ENCODE measurements at regions not wholly inside any gene's neighbourhood (a gene's known extent, or its start where the extent isn't known, plus 50 kb on each side); places are given as distances from the start of the nearest gene placed in this dataset.
A peak's percentile ranks its signal among the peaks of the same experiment; 100 is the strongest.

- DNase-seq (ENCODE audit: low read depth in 4 of 4, low spot score in 1 of 4): no peak
Observed at GRCh38 chr9:7245976-7246580, 488.3 kb downstream of the KDM4C start.

- no peak for DNase-seq (ENCODE audit: low read depth in 4 of 4, low spot score in 1 of 4)
Observed at GRCh38 chr9:7243838-7244237, 486.1 kb downstream of the KDM4C start.

- no peak for DNase-seq (ENCODE audit: low read depth in 4 of 4, low spot score in 1 of 4)
Observed at GRCh38 chr9:7242126-7242525, 484.4 kb downstream of the KDM4C start.

- no peak for DNase-seq (ENCODE audit: low read depth in 4 of 4, low spot score in 1 of 4)
Observed at GRCh38 chr9:7241694-7242093, 483.9 kb downstream of the KDM4C start.

- no peak for DNase-seq (ENCODE audit: low read depth in 4 of 4, low spot score in 1 of 4)
Observed at GRCh38 chr9:7240569-7241311, 483.0 kb downstream of the KDM4C start.

GRCh38 chr9:7239708-7240107 is 481.9 kb downstream of the KDM4C start:
- DNase-seq (ENCODE audit: low read depth in 4 of 4, low spot score in 1 of 4): no peak

- no peak for DNase-seq (ENCODE audit: low read depth in 4 of 4, low spot score in 1 of 4)
Observed at GRCh38 chr9:7238247-7238637, 480.5 kb downstream of the KDM4C start.

- DNase-seq (ENCODE audit: low read depth in 4 of 4, low spot score in 1 of 4): no peak
Observed at GRCh38 chr9:7237473-7238246, 479.9 kb downstream of the KDM4C start.

- DNase-seq (ENCODE audit: low read depth in 4 of 4, low spot score in 1 of 4): no peak
Observed at GRCh38 chr9:7236186-7236585, 478.4 kb downstream of the KDM4C start.

- DNase-seq (ENCODE audit: low read depth in 4 of 4, low spot score in 1 of 4): peak in 2 of 4 experiments; percentile 12 to 14
Observed at GRCh38 chr9:7234144-7234543, 476.4 kb downstream of the KDM4C start.

GRCh38 chr9:7229571-7229970 is 471.8 kb downstream of the KDM4C start:
- DNase-seq (ENCODE audit: low read depth in 4 of 4, low spot score in 1 of 4): no peak

GRCh38 chr9:7228726-7229125 is 471.0 kb downstream of the KDM4C start:
- no peak for DNase-seq (ENCODE audit: low read depth in 4 of 4, low spot score in 1 of 4)

GRCh38 chr9:7227951-7228350 is 470.2 kb downstream of the KDM4C start:
- no peak for DNase-seq (ENCODE audit: low read depth in 4 of 4, low spot score in 1 of 4)

- no peak for DNase-seq (ENCODE audit: low read depth in 4 of 4, low spot score in 1 of 4)
Observed at GRCh38 chr9:7226007-7226640, 468.4 kb downstream of the KDM4C start.

Data from stimulated activated CD4-positive, alpha-beta T cell treated with anti-CD3 and anti-CD28 coated beads, Interleukin-1b, Interleukin-23, amount 100 ng/mL, for 24 hours (primary cell).